Renal pelvis (tissue), 1 donor: ENCODE measurements at regions not wholly inside any gene's neighbourhood (a gene's known extent, or its start where the extent isn't known, plus 50 kb on each side); places are given as distances from the start of the nearest gene placed in this dataset.

Experiments used
- DNase-seq: peaks from one replicate; pipeline ENCODE4 v3.0.0-alpha.2; 2013

DNA sequence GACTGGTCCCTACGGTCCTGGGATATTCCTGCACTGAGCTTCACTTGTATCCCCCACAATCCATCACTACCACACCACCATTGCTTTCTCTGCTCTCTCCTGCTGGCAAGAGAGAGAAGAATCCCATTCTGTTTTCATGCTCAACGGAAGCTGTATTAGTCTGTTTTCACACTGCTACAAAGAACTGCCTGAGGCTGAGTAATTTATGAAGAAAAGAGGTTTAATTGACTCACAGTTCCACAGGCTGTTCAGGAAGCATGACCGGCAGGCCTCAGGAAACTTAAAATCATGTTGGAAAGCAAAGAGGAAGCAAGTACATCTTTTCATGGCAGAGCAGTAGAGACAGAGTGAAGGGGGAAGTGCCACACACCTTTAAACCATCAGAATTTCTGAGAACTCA is 260.4 kb upstream of the LYZL1 start:
- no peak for DNase-seq

DNA sequence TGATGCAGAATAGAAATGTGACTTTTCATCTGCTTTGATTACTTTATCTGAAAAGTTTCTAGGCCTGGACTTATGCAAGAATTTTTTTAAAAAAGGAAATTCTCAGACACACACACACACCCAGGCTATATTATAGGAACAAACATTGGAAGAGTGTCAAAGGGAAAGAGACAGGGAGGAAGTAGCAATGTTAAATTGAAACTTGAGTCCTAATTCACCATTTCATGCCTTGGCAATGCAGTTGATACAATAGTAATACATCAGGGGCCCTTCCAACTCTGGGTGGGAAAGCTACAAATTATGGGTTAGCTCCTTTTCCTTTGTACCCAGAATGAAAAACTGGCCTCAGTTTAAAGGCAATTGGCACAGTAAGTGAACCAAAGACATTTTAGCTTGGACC is 258.0 kb upstream of the LYZL1 start:
- DNase-seq: no peak

DNA sequence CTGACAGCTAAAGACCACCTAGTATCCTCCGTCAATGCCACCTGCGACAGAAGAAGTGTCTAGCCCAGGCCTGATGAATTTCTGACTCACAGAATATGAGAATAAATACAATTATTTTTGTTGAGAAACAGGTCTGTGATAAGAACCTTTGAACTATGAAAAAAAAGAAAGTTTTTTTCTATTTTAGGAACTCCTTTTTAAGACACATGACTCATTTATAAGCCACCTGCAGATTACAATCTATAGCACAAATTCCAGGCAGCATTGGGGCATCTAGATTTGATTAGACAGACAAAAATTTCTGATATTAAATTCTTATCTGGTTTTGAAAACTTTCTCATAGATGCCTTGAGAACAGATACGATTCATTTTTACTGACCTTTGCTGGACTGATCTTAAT is 256.7 kb upstream of the LYZL1 start:
- no peak for DNase-seq

DNA sequence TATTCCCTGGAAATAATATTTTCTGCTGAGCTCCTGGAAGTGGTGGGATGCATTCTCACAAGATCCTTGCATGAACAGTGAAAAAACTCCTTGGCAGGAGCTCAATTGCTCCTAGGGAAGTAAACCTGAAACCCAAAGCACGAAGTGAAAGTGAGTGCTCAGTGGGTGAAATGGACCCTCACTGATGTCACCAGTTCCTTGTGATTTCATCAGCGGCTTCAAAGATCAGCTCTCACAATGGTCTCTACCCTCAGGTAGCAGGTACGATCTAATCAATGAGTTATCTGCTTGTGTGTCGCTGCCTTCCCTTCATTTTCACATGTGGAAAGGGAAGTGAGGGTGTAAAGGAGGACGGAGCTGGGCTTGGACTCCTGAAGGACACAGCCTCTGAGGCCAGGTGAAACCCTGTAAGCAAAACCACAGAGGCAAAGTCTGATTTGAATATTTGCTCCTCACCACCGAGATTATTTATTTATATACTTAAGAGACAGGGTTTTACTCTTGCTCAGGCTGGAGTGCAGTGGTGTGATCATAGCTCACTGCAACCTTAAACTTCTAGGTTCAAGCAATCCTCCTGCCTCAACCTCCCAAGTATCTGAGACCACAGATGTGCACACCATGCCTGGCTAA is 255.4 kb upstream of the LYZL1 start:
- no peak for DNase-seq

DNA sequence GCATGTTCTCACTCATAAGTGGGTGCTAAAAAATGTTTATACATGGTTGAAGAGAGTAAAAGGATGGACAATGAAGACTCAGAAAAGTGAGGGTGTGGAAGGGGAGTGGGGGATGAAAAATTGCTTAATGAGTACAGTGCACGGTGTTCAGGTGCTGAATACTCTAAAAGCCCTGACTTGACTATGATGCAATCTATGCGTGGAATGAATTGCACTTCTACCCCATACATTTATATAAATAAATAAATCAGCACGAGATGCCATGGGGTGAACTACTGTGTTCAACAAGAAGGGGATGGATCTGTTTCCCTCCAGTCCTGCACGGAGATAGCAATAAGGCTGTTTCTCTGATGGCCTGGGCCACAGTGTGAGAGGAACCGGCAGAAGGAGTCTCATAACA is 254.3 kb upstream of the LYZL1 start:
- no peak for DNase-seq

DNA sequence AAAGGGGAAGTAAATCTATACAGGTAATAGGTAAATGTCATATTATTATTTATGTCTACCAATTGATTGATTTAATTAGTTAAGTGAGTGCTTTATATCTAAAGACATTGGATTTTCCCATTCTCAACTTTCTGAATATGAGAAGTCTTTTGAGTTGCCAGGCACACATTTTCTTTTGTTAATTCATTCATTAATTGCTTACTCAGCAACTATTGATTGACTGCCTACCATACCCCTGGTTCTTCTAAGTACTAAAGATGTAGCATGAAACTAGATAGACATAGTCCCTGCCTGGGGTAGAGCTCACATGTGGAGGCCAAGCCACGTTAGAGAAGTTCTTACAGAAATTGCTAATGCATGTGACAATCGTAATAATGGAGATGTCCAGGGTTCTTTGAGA is 253.1 kb upstream of the LYZL1 start:
- no peak for DNase-seq

DNA sequence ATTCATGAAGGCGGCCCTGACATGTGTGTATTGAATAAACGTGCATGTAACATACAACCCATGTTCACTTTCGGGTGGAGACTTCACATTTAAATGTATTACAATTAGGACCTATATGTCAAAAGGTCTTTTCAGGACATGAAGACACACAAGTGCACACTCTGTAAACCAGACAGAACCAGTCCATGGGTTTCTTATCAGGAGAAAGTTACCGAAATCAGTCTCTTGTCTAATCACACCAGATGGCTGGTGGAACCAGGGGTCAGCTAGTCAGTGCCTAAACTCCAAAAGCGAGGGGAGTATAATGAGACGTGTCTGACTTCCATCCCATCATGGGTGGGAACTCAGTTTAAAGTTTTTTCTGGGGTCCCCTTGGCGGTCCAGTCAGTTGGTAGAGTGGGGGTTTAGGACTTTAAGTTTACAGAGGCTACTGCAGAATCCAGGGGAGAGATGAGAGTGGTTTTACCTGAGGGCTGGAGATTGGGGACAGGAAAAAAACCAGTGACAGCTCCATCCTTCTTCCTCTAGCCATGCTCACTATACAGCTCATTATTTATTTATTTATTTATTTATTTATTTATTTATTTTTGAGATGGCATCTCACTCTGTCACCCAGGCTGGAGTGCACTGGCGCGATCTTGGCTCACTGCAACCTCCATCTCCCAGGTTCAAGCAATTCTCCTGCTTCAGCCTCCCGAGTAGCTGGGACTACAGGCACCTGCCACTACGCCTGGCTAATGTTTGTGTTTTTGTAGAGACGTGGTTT is 251.3 kb upstream of the LYZL1 start:
- DNase-seq: no peak

DNA sequence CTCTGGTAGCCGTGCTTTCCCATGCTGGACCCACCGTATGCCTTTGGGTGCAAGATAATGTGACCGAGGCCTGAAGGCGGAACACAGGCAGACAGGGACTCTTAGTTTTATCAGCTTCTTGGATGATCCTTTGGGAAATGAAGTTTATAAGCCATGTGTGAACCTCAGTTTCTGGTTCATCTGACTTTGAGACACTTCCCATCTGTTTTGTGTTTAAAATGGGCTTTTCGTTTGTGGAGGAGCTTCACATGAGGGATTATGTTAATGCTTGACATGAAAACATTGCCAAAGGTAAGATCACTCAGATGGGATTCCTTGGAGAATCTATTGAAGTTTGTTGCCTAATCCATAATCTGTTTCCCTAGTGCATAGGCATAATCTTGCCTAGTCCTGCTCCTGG is 249.8 kb upstream of the LYZL1 start:
- DNase-seq: no peak

DNA sequence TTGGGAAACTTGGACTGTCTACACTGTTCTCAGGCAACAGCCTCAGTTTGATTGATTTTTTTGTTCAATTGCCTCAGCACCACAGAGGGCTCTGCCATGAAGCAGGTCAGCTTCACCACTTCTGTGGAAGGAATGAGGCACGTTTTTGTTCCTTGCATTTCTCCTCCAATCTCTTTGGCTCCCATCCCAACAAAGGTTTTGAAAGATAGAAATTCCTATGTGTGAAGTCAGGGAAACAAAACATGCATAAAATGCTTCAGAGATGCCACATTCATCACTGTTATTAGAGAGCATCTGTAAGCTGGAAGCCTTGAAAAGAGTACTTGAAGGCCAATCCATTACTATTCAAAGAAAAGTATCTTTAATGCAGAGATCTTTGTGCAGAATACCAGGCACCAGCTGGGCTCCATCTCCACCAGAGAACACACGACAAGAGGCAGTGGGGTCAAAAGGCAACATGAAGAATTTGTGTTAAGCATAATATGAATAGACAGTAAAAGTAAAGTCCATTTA is 249.1 kb upstream of the LYZL1 start:
- peak; percentile 38 for DNase-seq

DNA sequence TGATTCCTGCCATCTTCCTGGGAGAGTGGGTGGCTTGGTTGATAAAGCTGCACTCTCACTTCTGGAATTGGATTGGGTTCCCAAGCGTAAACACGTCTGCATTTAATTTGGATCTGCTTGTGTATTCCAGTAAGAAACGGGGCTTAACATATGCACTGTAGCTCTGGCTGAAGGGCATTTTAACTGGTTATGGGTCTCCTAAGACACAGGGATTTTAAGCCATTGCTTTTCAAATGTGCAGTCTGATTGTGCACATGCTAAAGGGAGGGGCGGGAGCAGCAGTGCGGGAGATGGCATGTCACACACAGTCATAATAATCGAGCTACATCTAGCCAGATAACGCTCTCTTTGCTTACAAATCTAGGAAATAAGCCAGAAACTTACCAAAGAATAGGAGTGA is 247.3 kb upstream of the LYZL1 start:
- no peak for DNase-seq

DNA sequence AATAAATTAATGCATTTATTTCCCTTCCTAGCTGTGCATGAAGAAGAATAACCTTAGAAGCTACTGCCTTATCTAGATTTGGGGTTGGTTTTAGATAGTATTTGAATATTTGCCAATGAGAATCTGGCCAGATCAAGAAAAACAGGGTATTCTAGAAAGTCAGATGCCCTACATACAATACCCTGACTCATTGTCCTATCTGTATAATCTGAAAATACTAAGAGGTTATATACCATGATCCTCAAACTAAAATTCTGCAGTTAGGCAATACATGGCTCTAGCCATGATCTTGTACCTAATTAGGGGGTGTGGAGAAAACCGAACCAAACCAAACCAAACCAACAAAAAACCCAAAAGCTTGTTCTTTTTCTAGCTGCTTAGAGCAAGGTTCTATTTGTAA is 240.4 kb upstream of the LYZL1 start:
- no peak for DNase-seq

DNA sequence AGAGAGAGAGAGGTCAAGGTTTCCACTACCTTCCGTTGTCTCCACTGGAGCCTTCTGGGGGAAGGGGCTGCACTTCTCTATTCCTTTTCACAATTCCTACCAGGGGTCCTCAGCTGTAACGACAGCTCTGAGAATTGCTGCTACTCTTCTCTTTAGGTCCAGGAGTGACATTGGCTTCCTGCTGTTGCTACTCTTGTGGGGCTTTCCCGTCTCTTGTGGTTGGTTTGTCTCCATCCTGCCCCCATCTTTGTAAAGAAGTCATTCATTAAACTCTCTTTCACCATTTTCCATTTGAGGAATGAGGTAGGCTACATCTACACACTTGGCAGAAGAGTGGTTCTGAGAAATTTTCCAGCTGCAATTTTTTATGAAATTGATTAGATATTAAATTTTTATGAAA is 238.8 kb upstream of the LYZL1 start:
- no peak for DNase-seq

DNA sequence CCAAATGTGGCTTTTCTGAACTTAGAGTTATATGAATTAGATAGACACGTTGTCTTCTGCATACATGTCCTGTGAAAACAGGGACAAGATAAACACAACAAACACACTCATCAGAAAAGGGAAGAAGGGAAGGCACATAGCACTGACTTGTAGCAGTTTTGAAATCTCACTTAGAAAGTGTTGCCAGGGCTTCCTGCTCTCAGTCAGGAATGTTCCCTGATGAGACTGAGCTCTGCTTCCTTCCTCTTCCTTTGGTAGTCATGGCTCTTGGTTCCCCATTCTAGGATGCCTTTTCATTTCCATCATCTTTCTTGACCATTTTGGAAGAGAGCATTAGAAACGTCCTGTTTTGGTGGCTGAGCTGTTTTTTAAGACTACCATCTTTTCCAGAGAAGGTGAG is 233.8 kb upstream of the LYZL1 start:
- no peak for DNase-seq

DNA sequence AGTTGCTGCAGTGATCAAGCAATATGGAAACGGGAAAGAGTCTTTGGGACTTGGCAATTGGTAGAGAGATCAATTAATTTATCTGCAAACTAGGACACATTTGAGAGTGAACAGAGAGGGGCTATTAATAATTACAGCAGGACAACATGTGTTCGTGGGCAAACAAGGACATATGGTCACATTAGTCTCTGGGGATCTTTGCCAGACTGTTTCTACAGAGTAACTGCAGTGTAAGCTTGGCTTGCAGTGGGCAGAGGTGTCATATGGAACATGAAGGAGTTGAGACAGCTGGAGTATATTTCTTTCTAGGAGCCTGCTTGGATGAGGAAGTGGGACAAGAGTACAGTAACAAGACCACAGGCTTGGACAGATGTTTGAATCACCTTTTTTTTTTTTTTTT is 232.1 kb upstream of the LYZL1 start:
- DNase-seq: no peak

DNA sequence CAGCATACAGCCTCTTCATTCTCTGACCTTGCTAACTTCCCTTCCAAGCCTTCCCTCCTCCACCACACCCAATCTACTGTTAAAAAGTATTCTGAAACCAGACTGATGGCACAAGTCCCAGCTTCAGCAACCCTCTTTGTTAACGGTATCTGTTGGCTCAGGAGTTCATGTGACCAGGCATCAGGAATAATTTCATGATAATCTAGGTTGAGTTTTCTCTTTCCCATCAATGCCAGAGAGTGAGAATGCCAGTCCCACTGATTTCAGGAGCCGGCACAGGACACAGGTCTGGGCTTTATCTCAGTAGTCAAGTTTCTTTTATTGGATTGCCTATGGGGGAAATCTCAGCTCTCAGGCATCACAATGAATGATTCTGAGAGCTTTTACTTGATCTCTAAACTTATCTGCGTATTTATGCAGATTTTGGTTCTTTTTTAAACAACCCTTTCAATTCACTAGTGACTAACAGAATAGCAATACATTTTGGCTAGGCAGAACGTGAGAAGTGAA is 231.0 kb upstream of the LYZL1 start:
- DNase-seq: no peak

DNA sequence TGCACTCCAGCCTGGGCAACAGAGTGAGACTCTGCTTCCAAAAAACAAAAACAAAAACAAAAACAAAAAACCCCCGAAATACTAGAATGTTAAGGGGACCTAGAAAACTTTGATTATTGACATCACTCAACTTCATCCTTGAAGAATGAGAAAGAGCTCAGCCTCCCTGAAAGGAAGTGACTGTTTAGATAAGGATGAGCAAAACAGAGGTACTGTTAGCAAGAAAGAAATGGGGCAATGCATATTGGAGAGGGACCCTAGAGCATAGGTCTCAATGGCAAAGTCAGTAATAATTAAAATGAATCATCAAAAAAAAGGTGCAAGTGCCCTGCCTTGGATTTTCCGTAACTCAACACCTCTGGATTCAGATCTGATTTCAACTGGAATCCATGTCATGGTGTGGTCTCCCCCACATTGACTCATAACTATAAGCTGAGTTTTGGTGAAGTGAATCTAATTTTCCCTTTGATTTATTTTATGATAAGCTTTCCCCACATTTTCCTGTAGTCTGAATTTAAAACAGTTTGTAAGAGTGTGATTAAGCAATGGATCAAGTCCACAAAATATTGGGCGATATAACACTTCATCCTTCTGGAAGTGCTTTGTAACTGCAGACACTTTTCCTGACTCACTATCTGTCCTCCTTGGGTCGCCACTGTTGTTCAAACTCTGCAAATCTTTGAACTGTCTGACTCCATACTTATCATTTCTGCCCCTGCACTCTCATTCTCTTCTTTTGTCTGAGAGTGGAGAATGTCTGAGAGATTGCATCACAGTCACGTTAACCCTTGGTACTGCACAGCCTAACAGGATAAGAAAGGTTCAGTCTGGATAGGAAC is 224.8 kb upstream of the LYZL1 start:
- no peak for DNase-seq

DNA sequence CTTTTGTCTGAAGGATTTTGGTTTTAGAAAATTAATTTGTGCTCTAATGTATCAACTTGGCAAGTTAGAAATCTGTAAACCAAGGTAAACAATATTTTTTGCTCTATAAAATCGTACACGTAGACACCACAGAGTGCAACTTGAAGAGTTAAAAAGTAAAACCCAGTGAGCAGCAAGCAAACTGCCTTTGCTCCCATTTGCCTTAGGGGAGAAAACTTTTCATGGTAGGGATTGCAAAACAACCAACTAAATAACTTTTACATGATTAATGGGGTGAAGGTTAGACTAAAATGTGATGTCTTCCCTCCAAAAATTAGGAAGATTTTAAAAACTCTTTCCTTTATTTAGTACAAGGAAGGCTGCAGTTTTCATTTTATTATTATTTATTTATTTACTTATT is 224.2 kb upstream of the LYZL1 start:
- no peak for DNase-seq

DNA sequence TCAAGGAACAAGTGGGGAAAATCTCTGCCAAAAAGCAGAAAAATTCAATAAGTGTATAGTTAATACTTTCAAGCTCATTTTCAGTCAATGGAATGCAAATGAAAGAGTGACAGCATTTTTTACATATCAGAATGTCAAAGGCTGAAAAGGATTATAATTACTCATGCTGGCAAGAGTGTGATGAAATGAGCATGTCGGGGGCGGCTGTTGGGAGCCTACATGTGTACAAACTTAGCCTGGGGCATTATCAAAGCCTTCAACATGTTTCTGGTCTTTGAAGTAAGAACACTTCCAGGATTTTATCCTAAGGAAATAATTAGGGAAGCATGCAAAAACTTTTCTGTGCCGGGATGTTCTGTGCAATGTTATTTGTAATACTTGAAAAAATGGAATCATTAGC is 221.7 kb upstream of the LYZL1 start:
- no peak for DNase-seq

DNA sequence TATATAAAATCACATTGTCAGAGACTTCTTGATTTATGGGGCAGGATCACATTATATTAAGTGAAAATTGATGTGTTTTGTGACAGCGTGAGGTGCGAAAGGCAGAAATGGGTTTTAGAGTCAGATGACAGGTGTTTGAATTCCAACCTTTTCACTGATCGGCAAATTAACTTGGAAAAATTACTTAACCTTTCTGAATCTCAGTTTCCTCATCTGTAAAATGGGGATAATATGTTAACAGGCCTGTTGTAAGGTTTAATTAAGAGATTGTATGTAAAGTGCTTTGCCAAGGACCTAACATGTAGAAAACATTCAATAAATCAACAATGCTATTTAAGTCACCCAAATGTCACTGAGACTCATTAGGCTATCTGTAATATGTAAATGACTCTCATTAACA is 221.2 kb upstream of the LYZL1 start:
- DNase-seq: no peak

DNA sequence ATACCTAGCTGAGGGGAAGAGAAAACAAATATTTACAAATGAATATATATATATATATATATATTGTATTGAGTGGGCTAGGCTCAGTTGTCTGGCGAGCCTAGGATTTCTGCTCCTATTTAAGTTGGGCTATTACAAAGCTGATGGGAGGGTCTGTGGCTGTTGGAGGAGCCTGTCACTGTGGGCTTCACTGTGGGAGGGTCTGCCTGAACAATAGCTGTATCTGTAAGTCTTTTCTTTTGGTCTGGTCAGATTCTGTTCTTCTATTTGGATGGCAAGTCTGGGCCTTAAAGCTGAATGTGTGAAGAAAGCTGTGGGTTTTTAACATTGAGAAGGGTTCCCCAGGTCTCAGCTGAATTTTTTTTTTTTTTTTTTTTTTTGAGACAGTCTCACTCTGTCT is 220.6 kb upstream of the LYZL1 start:
- DNase-seq: no peak

DNA sequence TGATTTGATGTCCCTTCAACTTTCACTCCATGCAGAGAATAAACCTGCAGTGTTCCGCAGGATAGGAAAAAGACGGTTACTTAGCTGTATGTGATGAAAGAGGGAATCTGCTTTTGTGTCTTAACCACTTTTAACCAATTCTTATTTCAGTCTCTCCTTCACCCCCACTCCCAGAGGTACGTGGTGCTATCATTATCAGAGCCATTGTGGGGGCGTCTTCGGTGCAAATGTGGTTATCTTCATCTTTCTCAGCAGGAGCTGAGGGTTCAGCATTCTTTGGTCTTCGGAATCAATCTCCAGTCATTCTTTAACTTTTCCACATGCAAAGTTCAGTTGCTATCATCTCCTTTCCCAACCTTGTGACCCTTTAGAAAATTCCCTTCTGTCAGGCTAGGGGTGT is 219.9 kb upstream of the LYZL1 start:
- DNase-seq: no peak

DNA sequence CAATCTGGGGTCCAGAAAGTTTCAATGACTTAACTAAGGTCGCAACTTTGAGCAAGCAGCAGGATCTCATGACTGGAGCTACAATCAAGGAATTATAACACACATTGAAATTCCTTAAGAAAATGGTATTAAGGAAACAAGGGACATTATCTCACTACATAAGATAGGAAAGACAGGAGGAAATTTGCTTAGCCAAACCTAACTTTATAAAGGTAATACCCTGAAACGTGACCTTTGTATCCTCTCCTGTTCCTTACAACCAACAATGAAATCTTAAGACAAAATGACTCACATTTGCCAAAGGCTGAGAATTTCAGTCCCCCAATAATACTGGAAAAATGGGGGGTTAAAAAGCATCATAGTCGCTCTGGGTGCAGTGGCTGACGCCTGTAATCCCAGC is 218.9 kb upstream of the LYZL1 start:
- no peak for DNase-seq

DNA sequence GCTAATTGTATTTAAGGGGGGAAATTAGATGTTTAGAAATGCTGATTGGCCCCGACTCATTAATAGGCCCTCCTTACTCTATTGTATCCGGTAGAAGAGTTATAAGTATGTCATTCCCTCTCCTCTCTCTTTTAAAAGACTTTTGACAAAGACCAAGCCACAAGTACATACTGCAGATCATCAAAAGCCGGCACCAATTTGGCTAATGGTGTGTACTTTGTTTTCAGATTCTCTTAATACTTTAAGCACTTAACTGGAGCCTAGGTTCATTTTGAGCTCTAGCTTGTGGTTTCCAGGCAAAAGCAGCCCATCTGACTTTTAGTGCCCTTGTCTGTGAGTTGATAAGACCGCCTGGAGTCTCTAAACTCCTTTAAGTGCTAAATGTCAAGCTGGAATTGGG is 210.0 kb upstream of the LYZL1 start:
- no peak for DNase-seq
